DOHH2 (cell line): ENCODE measurements at regions not wholly inside any gene's neighbourhood (a gene's known extent, or its start where the extent isn't known, plus 50 kb on each side); places are given as distances from the start of the nearest gene placed in this dataset.

Experiments
- H3F3A ChIP-seq: fragments of 200-600 bp; sonication (generic), shearing (Covaris generic); 2 replicates; pipeline ENCODE4 v1.6.0; 2016; ENCODE audit warnings: antibody characterized with exemption, mild to moderate bottlenecking; ENCODE audit not compliant: control insufficient read depth, insufficient read depth
- H3K27ac ChIP-seq: fragments of 200-600 bp; sonication (generic); 2 replicates; pipeline ENCODE4 v1.5.1; 2014; ENCODE audit warnings: low read depth, mild to moderate bottlenecking, low read length, moderate library complexity
- H3K27me3 ChIP-seq: fragments of 200-600 bp; sonication (generic); 2 replicates; pipeline ENCODE4 v1.6.1; 2014; ENCODE audit warnings: mild to moderate bottlenecking, low read length, mixed read lengths; ENCODE audit not compliant: control insufficient read depth
- H3K36me3 ChIP-seq: fragments of 200-600 bp; sonication (generic); 2 replicates; pipeline ENCODE4 v1.6.1; 2014; ENCODE audit warnings: mild to moderate bottlenecking, low read length, moderate library complexity, mixed read lengths; ENCODE audit not compliant: control insufficient read depth
- H3K4me1 ChIP-seq: fragments of 200-600 bp; sonication (generic); 2 replicates; pipeline ENCODE4 v1.6.1; 2014; ENCODE audit warnings: mild to moderate bottlenecking, low read length, mixed read lengths; ENCODE audit not compliant: control insufficient read depth
- H3K4me2 ChIP-seq: fragments of 200-600 bp; sonication (generic); 2 replicates; pipeline ENCODE4 v1.6.0; 2014; ENCODE audit warnings: mild to moderate bottlenecking, low read length, moderate library complexity
- H3K4me3 ChIP-seq: fragments of 200-600 bp; sonication (generic); 2 replicates; pipeline ENCODE4 v1.5.1; 2014; ENCODE audit warnings: mild to moderate bottlenecking, low read length, mixed read lengths
- H3K79me2 ChIP-seq: fragments of 200-600 bp; sonication (generic); 2 replicates; pipeline ENCODE4 v1.6.1; 2014; ENCODE audit warnings: mild to moderate bottlenecking, low read length, mixed read lengths; ENCODE audit not compliant: control insufficient read depth
- H3K9me2 ChIP-seq: fragments of 200-600 bp; sonication (generic); replicated peaks from 2 replicates; pipeline ENCODE4 v1.6.1; 2014; ENCODE audit warnings: mild to moderate bottlenecking, low read length, mixed read lengths; ENCODE audit not compliant: control insufficient read depth
- H3K9me3 ChIP-seq: fragments of 200-600 bp; sonication (generic); 2 replicates; pipeline ENCODE4 v1.6.1; 2014; ENCODE audit warnings: antibody characterized with exemption, low read length, mixed read lengths; ENCODE audit not compliant: control insufficient read depth, insufficient read depth
- H4K20me1 ChIP-seq: fragments of 200-600 bp; sonication (generic); 2 replicates; pipeline ENCODE4 v1.6.0; 2014; ENCODE audit warnings: low read depth, mild to moderate bottlenecking, antibody characterized with exemption, low read length, moderate library complexity; ENCODE audit not compliant: control insufficient read depth, insufficient read depth
- EZH2phosphoT487 ChIP-seq: fragments of 200-600 bp; sonication (generic); IDR thresholded peaks from 2 replicates; pipeline ENCODE4 v1.6.1; 2017; ENCODE audit warnings: borderline replicate concordance, mild to moderate bottlenecking, antibody characterized with exemption, low read length, moderate library complexity, mixed read lengths
- TF ChIP-seq, protein P1 (sequence below): fragments of 200-600 bp; sonication (generic); IDR thresholded peaks from one replicate; pipeline ENCODE4 v1.5.1; 2014; ENCODE audit warnings: antibody characterized with exemption, mild to moderate bottlenecking, low read depth, low read length; ENCODE audit not compliant: poor library complexity, severe bottlenecking

DNA sequence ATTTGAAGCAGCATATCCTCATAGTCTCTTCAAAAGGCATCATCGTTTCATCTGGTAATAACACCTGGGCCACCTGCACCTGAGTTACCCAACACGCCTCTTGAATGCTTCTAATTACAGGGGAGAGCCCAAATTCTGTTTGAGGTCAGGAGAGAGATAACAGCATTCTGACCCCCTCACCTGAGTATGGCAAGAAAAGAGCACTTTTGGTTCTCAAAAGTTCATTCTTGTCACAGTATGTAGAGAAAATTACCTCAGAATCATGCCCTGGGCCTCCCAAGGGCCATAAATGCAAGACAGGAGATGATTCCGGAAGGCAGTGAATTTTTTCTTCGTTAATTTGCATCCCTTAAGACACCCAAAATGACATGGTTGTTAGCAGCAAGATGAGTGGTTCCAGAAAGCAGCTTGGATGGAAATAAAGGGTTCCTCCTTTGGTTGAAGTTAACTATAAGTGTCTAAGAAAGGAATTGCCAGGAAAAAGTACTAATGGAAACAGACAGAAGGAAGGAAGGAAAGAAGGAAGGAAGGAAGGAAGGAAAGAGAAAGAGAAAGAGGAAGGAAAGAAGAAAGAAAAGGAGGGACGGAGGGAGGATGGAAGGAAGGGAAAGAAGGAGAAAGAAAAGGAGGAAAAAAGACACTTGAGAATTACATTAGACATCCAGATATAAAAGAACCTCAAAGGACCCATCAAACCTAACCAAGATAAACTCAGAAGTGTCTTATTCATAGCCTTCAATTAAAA lies 228.4 kb upstream of the RHOBTB1 start:
- H3K36me3 ChIP-seq = no peaks in the 10 kb centered on the region
- H4K20me1 ChIP-seq = no peaks in the 10 kb centered on the region
- no peaks in the 10 kb centered on the region for H3K79me2 ChIP-seq
- H3K9me3 ChIP-seq = no peaks in the 10 kb centered on the region
- no peaks in the 10 kb centered on the region for H3K27me3 ChIP-seq
- H3K4me1 ChIP-seq = no peaks in the 10 kb centered on the region
- no peak for TF ChIP-seq EZH2phosphoT487
- TF ChIP-seq, protein P1, sequence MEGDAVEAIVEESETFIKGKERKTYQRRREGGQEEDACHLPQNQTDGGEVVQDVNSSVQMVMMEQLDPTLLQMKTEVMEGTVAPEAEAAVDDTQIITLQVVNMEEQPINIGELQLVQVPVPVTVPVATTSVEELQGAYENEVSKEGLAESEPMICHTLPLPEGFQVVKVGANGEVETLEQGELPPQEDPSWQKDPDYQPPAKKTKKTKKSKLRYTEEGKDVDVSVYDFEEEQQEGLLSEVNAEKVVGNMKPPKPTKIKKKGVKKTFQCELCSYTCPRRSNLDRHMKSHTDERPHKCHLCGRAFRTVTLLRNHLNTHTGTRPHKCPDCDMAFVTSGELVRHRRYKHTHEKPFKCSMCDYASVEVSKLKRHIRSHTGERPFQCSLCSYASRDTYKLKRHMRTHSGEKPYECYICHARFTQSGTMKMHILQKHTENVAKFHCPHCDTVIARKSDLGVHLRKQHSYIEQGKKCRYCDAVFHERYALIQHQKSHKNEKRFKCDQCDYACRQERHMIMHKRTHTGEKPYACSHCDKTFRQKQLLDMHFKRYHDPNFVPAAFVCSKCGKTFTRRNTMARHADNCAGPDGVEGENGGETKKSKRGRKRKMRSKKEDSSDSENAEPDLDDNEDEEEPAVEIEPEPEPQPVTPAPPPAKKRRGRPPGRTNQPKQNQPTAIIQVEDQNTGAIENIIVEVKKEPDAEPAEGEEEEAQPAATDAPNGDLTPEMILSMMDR = no peak
- no peak overlapping the region for H3K27ac ChIP-seq
- no peaks in the 10 kb centered on the region for H3K9me2 ChIP-seq
- H3F3A ChIP-seq = no peaks in the 10 kb centered on the region
- H3K4me2 ChIP-seq = no peak overlapping the region
- no peak overlapping the region for H3K4me3 ChIP-seq

DNA sequence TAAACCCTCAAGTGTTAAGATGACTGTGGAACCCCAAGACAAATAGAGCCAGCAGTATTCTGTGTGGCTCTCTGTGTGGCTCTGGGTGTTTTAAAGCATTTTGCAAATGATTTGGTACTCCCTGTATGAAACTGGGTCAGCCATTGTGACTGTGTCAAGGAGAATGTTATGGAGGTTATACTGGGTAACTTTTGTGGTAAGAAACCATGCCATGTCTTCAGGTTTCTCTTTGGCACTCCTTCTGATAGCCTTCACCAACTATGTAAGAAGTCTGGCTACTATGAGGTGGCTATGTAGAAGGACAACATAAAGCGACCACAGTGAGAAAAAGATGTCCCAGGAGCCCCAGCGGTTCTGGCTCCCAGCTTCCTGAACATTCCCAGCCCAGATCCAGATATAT lies 226.6 kb upstream of the RHOBTB1 start:
- Histone ChIP-seq H3K4me3 (no peak overlapping the region), H3K4me1 (no peaks in the 10 kb centered on the region), H3K27ac (no peak overlapping the region), H3K27me3 (no peaks in the 10 kb centered on the region), H4K20me1 (no peaks in the 10 kb centered on the region), H3K79me2 (no peaks in the 10 kb centered on the region), H3F3A (no peaks in the 10 kb centered on the region), H3K9me2 (no peaks in the 10 kb centered on the region), H3K4me2 (no peak overlapping the region), H3K9me3 (no peaks in the 10 kb centered on the region), H3K36me3 (no peaks in the 10 kb centered on the region)
- TF ChIP-seq, protein P1 = no peak
- TF ChIP-seq EZH2phosphoT487 = no peak

DNA sequence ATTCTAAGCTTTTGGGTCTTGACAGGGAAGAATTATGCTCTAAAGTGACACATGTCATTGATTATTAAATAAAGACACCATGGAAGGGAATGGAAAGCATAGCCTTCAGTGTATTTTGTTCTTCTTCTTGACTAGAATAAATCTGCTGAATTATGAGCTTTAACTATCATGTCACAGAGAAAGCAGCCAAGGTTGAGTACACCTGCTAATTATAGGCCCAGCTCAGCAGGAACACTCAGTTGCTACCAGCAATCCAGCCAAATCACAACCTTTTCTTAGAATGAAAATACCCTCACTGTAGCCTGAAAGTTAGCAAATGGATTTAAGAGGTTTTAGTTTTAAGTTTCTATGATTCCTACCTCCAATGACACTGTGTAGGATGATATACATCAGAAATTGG lies 225.3 kb upstream of the RHOBTB1 start:
- H3K4me3 ChIP-seq = no peak overlapping the region
- TF ChIP-seq, protein P1 = no peak
- no peak for TF ChIP-seq EZH2phosphoT487

More for the DNA sequence above, 225.3 kb upstream of the RHOBTB1 start:
- Histone ChIP-seq H3K4me2 (no peak overlapping the region), H3F3A (no peaks in the 10 kb centered on the region), H3K9me3 (no peaks in the 10 kb centered on the region), H3K4me1 (no peaks in the 10 kb centered on the region), H3K27me3 (no peaks in the 10 kb centered on the region), H3K9me2 (no peaks in the 10 kb centered on the region), H3K27ac (no peak overlapping the region), H3K36me3 (no peaks in the 10 kb centered on the region), H4K20me1 (no peaks in the 10 kb centered on the region), H3K79me2 (no peaks in the 10 kb centered on the region)
